Right atrium auricular region (tissue), 2 donors: ENCODE measurements at regions not wholly inside any gene's neighbourhood (a gene's known extent, or its start where the extent isn't known, plus 50 kb on each side); places are given as distances from the start of the nearest gene placed in this dataset.

Source experiments
- DNase-seq: peaks from one replicate; pipeline ENCODE4 v3.0.0-alpha.2; 2019; ENCODE audit warnings: low spot score
- H3K27ac ChIP-seq, 2 donors: fragments of 200-600 bp; sonication (generic); 1 replicate in 1 of 2; 2 replicates in 1 of 2; pipeline ENCODE4 v1.5.1; 2016 to 2019
- H3K27me3 ChIP-seq, 2 donors: fragments of 200-600 bp; sonication (generic); one replicate each; pipeline versions ENCODE4 v1.5.1 to v1.6.0; 2017 to 2019
- H3K36me3 ChIP-seq: fragments of 200-600 bp; sonication (generic); one replicate; pipeline ENCODE4 v1.5.1; 2016
- H3K4me1 ChIP-seq, 2 donors: fragments of 200-600 bp; sonication (generic); one replicate each; pipeline versions ENCODE4 v1.5.1 to v1.6.0; 2017 to 2019
- H3K4me3 ChIP-seq, 2 donors: fragments of 200-600 bp; sonication (generic); 1 replicate in 1 of 2; 2 replicates in 1 of 2; pipeline ENCODE4 v1.5.1; 2017 to 2019; ENCODE audit warnings: mild to moderate bottlenecking in 1 of 2, moderate library complexity in 1 of 2
- H3K9me3 ChIP-seq, 2 donors: fragments of 200-600 bp; sonication (generic); one replicate each; pipeline ENCODE4 v1.5.1; 2019
- CTCF ChIP-seq, 2 donors: fragments of 200-600 bp; sonication (generic); IDR thresholded peaks; one replicate each; pipeline ENCODE4 v1.5.1; 2019; ENCODE audit warnings: antibody characterized with exemption in 2 of 2

GRCh38 chr5:25995209-25995608, 1043.2 kb downstream of the CDH9 start:
- no peak for DNase-seq
- Histone ChIP-seq H3K9me3 (no peaks in the 10 kb centered on the region), H3K4me1 (no peaks in the 10 kb centered on the region), H3K36me3 (no peaks in the 10 kb centered on the region), H3K27me3 (no peaks in the 10 kb centered on the region), H3K27ac (no peak overlapping the region), H3K4me3 (no peak overlapping the region)
- TF ChIP-seq CTCF (IDR thresholded peaks at IDR 0.05) = no peak

DNA sequence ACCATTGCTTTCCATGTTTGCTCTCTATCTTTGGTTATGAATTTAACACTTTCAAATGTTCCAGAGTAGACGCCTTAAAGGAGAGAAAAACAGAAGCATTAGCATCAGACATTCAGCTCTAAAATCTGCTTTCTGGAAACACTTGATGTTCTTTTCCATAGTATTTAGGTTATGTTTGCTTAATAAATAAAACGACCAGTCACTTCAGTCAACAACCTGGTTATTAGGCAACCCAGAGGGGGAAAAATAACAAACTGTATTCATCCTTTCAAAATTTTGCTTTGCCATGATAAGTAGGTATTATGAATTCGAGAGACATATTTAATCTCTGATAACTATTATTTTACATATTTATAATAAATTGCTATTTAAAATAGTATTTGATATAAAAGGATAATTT, 1044.7 kb downstream of the CDH9 start:
- no peak for TF ChIP-seq CTCF (IDR thresholded peaks at IDR 0.05)
- no peaks in the 10 kb centered on the region for H3K27me3 ChIP-seq
- no peaks in the 10 kb centered on the region for H3K9me3 ChIP-seq
- no peak for DNase-seq
- H3K36me3 ChIP-seq = no peaks in the 10 kb centered on the region
- H3K4me1 ChIP-seq = no peaks in the 10 kb centered on the region
- no peak overlapping the region for H3K4me3 ChIP-seq
- no peak overlapping the region for H3K27ac ChIP-seq

GRCh38 chr5:25991639-25992038, 1046.7 kb downstream of the CDH9 start:
- Histone ChIP-seq H3K9me3 (no peaks in the 10 kb centered on the region), H3K27ac (no peak overlapping the region), H3K36me3 (no peaks in the 10 kb centered on the region), H3K4me1 (no peaks in the 10 kb centered on the region), H3K27me3 (no peaks in the 10 kb centered on the region), H3K4me3 (no peak overlapping the region)
- TF ChIP-seq CTCF (IDR thresholded peaks at IDR 0.05) = no peak
- no peak for DNase-seq

- Histone ChIP-seq H3K27ac (no peak overlapping the region), H3K9me3 (no peaks in the 10 kb centered on the region), H3K4me1 (no peaks in the 10 kb centered on the region), H3K36me3 (no peaks in the 10 kb centered on the region), H3K4me3 (no peak overlapping the region), H3K27me3 (no peaks in the 10 kb centered on the region)
- no peak for DNase-seq
- TF ChIP-seq CTCF (IDR thresholded peaks at IDR 0.05) = no peak
Measured at GRCh38 chr5:25990771-25991170, 1047.6 kb downstream of the CDH9 start.

DNA sequence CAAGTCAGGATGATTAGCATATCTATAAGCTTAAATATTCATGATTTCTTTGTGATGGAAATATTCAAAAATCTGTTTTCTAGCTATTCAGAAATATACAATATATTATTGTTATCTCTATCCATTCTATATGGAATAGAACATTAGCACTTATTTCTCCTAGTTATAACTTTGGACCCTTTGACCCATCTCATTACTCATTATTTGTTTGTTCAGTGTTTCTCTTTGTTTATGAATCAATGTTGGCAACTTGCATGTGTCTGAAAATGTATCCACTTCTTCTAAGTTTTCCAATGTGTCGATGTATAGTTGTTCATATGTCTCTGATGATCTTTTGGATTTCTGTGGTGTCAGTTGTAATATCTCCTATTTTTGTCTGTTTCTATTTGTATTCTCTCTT, 1059.3 kb downstream of the CDH9 start:
- Histone ChIP-seq H3K4me1 (no peaks in the 10 kb centered on the region), H3K9me3 (no peaks in the 10 kb centered on the region), H3K27ac (no peak overlapping the region), H3K36me3 (no peaks in the 10 kb centered on the region), H3K27me3 (no peaks in the 10 kb centered on the region), H3K4me3 (no peak overlapping the region)
- no peak for DNase-seq
- no peak for TF ChIP-seq CTCF (IDR thresholded peaks at IDR 0.05)

- Histone ChIP-seq H3K9me3 (no peaks in the 10 kb centered on the region), H3K4me3 (no peak overlapping the region), H3K36me3 (no peaks in the 10 kb centered on the region), H3K27ac (no peak overlapping the region), H3K4me1 (no peaks in the 10 kb centered on the region), H3K27me3 (no peaks in the 10 kb centered on the region)
- no peak for DNase-seq
- no peak for TF ChIP-seq CTCF (IDR thresholded peaks at IDR 0.05)
Measured at GRCh38 chr5:25975885-25976284, 1062.5 kb downstream of the CDH9 start.
